Testis (tissue), 2 donors: ENCODE measurements at regions not wholly inside any gene's neighbourhood (a gene's known extent, or its start where the extent isn't known, plus 50 kb on each side); places are given as distances from the start of the nearest gene placed in this dataset.

Source experiments
- CTCF ChIP-seq, 3 experiments: fragments of 450-650 bp in 2 of 3; fragments of 200-600 bp in 1 of 3; sonication (generic) in 1 of 3; IDR thresholded peaks; one replicate each; pipeline ENCODE4 v1.5.1; 2016 to 2019; ENCODE audit warnings: antibody characterized with exemption in 3 of 3, mild to moderate bottlenecking in 2 of 3, moderate library complexity in 1 of 3
- POLR2A ChIP-seq: fragments of 450-650 bp; IDR thresholded peaks from one replicate; pipeline ENCODE4 v1.6.1; 2017; ENCODE audit warnings: antibody characterized with exemption, mild to moderate bottlenecking, moderate library complexity

- TF ChIP-seq CTCF (IDR thresholded peaks at IDR 0.05) (no peak), POLR2A (no peak)
Observed at GRCh38 chr6:115667478-115668026, 393.1 kb downstream of the FRK start.
